ENCODE measurements at regions not wholly inside any gene's neighbourhood (a gene's known extent, or its start where the extent isn't known, plus 50 kb on each side); places are given as distances from the start of the nearest gene placed in this dataset.

DNA sequence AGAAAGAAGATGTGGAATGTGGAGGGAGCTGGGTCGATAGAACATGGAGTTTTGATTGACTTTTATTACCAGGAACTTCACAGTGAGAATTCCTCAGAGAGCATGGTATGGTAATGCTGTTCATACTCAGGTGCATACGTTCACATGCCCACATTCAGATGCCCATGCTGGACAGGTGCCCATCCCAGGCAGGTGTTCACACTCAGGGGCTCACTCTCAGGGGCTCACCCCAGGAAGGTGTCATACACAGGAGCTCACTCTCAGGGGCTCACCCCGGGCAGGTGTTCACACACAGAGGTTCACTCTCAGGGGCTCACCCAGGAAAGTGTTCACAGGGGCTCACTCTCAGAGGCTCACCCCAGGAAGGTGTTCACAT lies 360.0 kb upstream of the SFSWAP start:
- WGBS, 4 donors, result 78 to 88% (median 81%) methylated on average over 3 of the region's 3 CpGs
- Histone ChIP-seq H3K9me3 (no peaks in the 10 kb centered on the region), H3K4me1 (no peaks in the 10 kb centered on the region), H3K27me3 (peaks cover 0 to 34% (median 0%) of the 10 kb centered on the region in 9 donors), H3K4me3 (no peak overlapping the region), H3K36me3 (no peaks in the 10 kb centered on the region), H3K27ac (no peak overlapping the region)
- no peak for ATAC-seq
- intact Hi-C loops (cut with DNase I), result no loop called here
- DNase-seq, result no peak
- TF ChIP-seq, protein P1, sequence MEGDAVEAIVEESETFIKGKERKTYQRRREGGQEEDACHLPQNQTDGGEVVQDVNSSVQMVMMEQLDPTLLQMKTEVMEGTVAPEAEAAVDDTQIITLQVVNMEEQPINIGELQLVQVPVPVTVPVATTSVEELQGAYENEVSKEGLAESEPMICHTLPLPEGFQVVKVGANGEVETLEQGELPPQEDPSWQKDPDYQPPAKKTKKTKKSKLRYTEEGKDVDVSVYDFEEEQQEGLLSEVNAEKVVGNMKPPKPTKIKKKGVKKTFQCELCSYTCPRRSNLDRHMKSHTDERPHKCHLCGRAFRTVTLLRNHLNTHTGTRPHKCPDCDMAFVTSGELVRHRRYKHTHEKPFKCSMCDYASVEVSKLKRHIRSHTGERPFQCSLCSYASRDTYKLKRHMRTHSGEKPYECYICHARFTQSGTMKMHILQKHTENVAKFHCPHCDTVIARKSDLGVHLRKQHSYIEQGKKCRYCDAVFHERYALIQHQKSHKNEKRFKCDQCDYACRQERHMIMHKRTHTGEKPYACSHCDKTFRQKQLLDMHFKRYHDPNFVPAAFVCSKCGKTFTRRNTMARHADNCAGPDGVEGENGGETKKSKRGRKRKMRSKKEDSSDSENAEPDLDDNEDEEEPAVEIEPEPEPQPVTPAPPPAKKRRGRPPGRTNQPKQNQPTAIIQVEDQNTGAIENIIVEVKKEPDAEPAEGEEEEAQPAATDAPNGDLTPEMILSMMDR (IDR thresholded peaks at IDR 0.05), result no peak

DNA sequence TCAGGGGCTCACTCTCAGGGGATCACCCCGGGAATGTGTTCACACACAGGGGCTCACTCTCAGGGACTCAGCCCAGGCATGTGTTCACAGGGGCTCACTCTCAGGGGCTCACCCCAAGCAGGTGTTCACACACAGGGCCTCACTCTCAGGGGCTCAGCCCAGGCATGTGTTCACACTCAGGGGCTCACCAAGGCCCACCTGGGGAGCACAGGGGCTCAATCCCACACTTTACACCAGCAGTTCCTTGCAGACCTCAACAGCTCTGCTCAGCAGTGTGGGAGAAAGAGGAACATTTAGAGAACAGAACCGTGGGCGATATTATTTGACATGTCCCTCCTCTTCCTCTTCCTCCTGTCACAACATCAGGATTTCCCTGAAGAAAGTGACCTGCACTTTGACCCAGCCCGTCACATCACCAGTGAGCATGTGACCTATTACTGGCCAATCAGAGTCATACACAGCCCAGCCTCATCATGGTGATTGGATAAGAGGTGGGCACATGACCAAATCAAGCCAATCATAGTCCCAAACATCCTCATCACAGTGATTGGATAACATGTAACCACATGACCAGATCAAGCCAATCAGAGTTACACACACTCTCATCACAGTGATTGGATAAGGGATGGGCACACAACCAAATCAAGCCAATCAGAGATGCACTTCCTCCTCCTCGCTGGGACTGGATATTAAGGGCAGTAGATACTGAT lies 359.4 kb upstream of the SFSWAP start:
- H3K9me3 ChIP-seq, result no peaks in the 10 kb centered on the region
- no peak overlapping the region for H3K27ac ChIP-seq
- TF ChIP-seq, protein P1 (IDR thresholded peaks at IDR 0.05), result no peak
- no peak for TF ChIP-seq POLR2A (IDR thresholded peaks at IDR 0.05)
- no peak overlapping the region for H3K4me3 ChIP-seq
- WGBS, 4 donors, result 79 to 90% (median 87%) methylated on average over 5 of the region's 5 CpGs
- intact Hi-C loops (cut with DNase I), result no loop called here
- no peaks in the 10 kb centered on the region for H3K36me3 ChIP-seq
- ATAC-seq, result no peak
- no peaks in the 10 kb centered on the region for H3K4me1 ChIP-seq
- DNase-seq, result no peak
- peaks cover 0 to 38% (median 0%) of the 10 kb centered on the region in 9 donors for H3K27me3 ChIP-seq

DNA sequence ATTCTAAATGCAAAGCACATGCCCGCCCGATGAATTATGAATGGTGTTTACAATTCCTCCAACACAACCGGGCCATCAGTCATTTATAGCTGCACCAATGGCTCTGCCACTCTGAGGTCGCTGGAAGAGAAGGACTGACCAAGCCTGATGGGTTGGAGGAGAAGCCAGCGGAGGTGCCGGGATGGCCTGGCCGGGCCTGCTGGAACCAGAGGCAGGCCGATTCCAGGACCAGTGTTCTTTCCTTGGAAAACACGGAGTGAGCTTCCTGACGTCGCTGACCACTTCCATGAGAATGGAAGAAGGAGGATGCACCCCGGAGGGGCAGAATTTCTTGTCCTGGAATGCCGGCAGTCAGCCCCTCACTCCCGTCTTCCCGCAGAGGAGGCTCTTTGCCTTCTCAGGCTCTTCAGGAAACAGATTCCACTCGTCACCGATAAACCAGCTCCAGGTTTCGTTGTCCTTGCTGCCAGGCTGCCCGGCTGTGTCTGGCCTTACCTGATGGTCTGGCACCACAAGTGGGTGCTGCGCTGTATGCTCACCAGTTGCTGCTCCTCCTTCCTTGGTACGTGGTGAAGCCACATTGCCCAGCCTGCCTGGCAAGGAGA lies 358.5 kb upstream of the SFSWAP start:
- no peak for TF ChIP-seq POLR2A (IDR thresholded peaks at IDR 0.05)
- TF ChIP-seq, protein P1 (IDR thresholded peaks at IDR 0.05), result no peak
- ATAC-seq, result no peak
- no peak overlapping the region for H3K27ac ChIP-seq
- no peak for DNase-seq
- H3K36me3 ChIP-seq, result no peaks in the 10 kb centered on the region
- H3K27me3 ChIP-seq, result peaks cover 0 to 28% (median 0%) of the 10 kb centered on the region in 9 donors
- intact Hi-C loops (cut with DNase I), result no loop called here
- H3K4me3 ChIP-seq, result no peak overlapping the region
- 86 to 90% (median 88%) methylated on average over 17 to 21 of the region's 21 CpGs for WGBS, 4 donors
- no peaks in the 10 kb centered on the region for H3K9me3 ChIP-seq
- H3K4me1 ChIP-seq, result no peaks in the 10 kb centered on the region

DNA sequence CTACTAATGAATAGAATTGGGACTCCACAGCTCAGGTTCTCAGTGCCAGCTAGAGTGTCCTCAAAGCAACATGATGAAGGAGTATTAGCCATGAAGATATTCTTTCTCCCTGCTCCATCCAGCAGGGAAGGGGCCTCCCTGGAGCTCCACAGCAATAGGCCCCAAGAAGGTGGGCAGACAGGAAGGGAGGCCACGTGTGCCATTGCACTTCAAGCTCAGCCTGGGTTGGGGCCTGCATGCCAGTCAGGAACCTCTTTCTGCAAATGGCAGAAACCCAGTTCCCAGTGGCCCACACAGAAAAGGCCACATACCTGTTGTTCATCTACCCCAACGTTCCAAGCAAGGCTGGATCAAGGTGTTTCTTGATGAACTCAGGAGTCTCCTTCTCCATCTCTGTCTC lies 357.5 kb upstream of the SFSWAP start:
- no peaks in the 10 kb centered on the region for H3K9me3 ChIP-seq
- no peaks in the 10 kb centered on the region for H3K4me1 ChIP-seq
- H3K27ac ChIP-seq, result no peak overlapping the region
- TF ChIP-seq POLR2A (IDR thresholded peaks at IDR 0.05), result no peak
- TF ChIP-seq, protein P1 (IDR thresholded peaks at IDR 0.05), result no peak
- H3K27me3 ChIP-seq, result peaks cover 0 to 27% (median 0%) of the 10 kb centered on the region in 9 donors
- no peak for DNase-seq
- intact Hi-C loops (cut with DNase I), result no loop called here
- no peak overlapping the region for H3K4me3 ChIP-seq
- no peaks in the 10 kb centered on the region for H3K36me3 ChIP-seq
- no peak for ATAC-seq
- 36 to 76% (median 63%) methylated on average over 1 to 2 of the region's 2 CpGs for WGBS, 4 donors
